ENCODE measurements at regions not wholly inside any gene's neighbourhood (a gene's known extent, or its start where the extent isn't known, plus 50 kb on each side); places are given as distances from the start of the nearest gene placed in this dataset.

DNA sequence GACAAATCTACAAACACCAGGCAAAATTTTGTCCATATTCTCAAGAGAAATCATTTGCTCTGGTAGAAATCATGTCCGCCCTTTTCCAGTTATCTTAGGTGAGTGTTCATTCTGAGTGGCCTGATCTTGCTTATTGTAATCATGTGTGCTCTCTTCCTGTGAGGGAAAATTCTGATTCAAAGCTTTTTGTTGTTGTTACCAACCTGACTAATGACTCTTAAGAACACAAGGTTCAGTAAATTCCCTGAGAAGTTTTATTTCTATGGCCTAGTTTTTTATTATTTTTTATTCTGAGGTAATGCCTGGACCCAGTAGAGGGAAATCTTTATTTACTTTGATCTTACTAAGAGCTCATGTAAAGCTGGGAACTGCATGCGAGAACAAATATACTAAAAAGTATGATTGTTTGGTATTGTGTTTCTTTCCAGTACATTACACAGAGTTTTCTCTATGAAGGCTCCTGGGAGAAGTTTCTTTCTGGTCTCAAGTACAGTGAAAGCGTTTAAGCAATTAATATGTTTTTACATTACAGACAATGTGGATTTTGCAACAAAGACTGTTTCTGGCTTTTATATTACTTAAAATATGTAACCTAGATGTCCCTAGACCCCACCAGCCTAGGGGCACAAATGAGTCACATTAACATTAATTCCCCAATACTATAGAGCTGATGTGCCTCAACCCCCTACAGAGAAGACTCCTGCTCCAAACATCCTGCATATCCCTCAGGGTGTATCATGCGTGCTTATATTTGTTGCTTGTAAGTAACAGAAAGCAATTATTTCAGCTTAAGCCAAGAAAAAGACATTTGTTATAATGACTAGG lies 138.1 kb downstream of the TMEM167A start:
- TF ChIP-seq CTCF (IDR thresholded peaks at IDR 0.05) (no peak), POLR2AphosphoS5 (IDR thresholded peaks at IDR 0.05) (no peak), POLR2A (IDR thresholded peaks at IDR 0.05) (no peak), EP300 (IDR thresholded peaks at IDR 0.05) (no peak)

Measured in upper lobe of left lung (tissue), 4 donors.